ENCODE measurements at regions not wholly inside any gene's neighbourhood (a gene's known extent, or its start where the extent isn't known, plus 50 kb on each side); places are given as distances from the start of the nearest gene placed in this dataset.

DNA sequence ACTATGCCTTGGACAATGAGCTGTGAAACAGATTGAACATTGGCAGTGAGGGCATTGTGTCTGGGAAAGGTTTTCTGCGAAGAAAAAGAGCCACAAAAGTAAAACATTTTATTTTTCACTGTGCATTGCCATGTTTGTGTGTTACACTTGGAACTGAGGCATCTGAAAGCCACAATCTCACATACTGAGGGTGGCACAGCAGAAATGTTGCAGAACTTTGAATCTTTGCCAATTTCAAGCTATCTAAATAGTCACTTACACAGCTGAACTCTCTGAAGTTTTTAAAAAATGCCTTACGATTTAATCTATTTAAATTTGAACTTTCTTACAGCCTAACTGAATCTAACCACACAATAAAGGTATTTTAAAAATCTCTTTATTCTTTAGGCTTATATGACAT is 154.1 kb upstream of the GRM7 start:
- H3F3A ChIP-seq (ENCODE audit: insufficient read depth) = no peaks in the 10 kb centered on the region
- no peak overlapping the region for H3K27ac ChIP-seq (ENCODE audit: low read depth, low read length)
- no peaks in the 10 kb centered on the region for H3K9me2 ChIP-seq (replicated peaks; ENCODE audit: insufficient read depth, low read length)
- no peaks in the 10 kb centered on the region for H3K36me3 ChIP-seq (ENCODE audit: low read length)
- no peaks in the 10 kb centered on the region for H3K79me2 ChIP-seq (ENCODE audit: insufficient read depth, low read length)
- no peak overlapping the region for H3K4me2 ChIP-seq (ENCODE audit: low read depth, low read length, poor library complexity, severe bottlenecking)
- H3K9ac ChIP-seq (ENCODE audit: low read length) = no peak overlapping the region
- H3K4me3 ChIP-seq (ENCODE audit: insufficient read depth, low read length, poor library complexity, severe bottlenecking) = no peak overlapping the region
- H4K20me1 ChIP-seq (ENCODE audit: low read depth, low read length) = no peaks in the 10 kb centered on the region
- H2AFZ ChIP-seq (ENCODE audit: low read depth, low read length, severe bottlenecking) = no peak overlapping the region
- no peaks in the 10 kb centered on the region for H3K9me3 ChIP-seq (ENCODE audit: insufficient read depth, low read length)
- no peak for TF ChIP-seq EZH2phosphoT487 (conservative IDR thresholded peaks at IDR 0.05; ENCODE audit: low read length)
- TF ChIP-seq, protein P1, sequence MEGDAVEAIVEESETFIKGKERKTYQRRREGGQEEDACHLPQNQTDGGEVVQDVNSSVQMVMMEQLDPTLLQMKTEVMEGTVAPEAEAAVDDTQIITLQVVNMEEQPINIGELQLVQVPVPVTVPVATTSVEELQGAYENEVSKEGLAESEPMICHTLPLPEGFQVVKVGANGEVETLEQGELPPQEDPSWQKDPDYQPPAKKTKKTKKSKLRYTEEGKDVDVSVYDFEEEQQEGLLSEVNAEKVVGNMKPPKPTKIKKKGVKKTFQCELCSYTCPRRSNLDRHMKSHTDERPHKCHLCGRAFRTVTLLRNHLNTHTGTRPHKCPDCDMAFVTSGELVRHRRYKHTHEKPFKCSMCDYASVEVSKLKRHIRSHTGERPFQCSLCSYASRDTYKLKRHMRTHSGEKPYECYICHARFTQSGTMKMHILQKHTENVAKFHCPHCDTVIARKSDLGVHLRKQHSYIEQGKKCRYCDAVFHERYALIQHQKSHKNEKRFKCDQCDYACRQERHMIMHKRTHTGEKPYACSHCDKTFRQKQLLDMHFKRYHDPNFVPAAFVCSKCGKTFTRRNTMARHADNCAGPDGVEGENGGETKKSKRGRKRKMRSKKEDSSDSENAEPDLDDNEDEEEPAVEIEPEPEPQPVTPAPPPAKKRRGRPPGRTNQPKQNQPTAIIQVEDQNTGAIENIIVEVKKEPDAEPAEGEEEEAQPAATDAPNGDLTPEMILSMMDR (IDR thresholded peaks at IDR 0.05; ENCODE audit: insufficient read depth, low read length, poor library complexity, severe bottlenecking) = no peak
- no peaks in the 10 kb centered on the region for H3K27me3 ChIP-seq (ENCODE audit: low read length)

DNA sequence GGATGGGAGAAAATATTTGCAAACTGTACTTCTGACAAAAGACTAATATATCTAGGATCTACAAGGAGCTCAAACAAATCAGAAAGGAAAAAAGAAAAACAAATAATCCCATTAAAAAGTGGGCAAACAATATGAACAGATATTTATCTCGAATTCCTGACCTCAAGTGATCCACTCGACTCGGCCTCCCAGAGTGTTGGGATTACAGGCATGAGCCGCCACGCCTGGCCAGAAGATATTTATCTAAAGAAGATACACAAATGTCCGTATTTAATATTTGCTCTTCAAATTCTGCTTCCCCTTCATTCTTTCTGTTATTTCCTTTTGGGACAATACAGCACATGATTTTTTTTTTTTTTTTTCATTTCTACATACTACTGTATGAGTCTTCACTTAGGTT is 151.7 kb upstream of the GRM7 start:
- Histone ChIP-seq H3K79me2 (ENCODE audit: insufficient read depth, low read length) (no peaks in the 10 kb centered on the region), H3K36me3 (ENCODE audit: low read length) (no peaks in the 10 kb centered on the region), H4K20me1 (ENCODE audit: low read depth, low read length) (no peaks in the 10 kb centered on the region), H3K4me3 (ENCODE audit: insufficient read depth, low read length, poor library complexity, severe bottlenecking) (no peak overlapping the region), H3F3A (ENCODE audit: insufficient read depth) (no peaks in the 10 kb centered on the region), H3K27ac (ENCODE audit: low read depth, low read length) (no peak overlapping the region), H3K9ac (ENCODE audit: low read length) (no peak overlapping the region), H3K9me3 (ENCODE audit: insufficient read depth, low read length) (no peaks in the 10 kb centered on the region), H3K4me2 (ENCODE audit: low read depth, low read length, poor library complexity, severe bottlenecking) (no peak overlapping the region), H2AFZ (ENCODE audit: low read depth, low read length, severe bottlenecking) (no peak overlapping the region), H3K27me3 (ENCODE audit: low read length) (no peaks in the 10 kb centered on the region), H3K9me2 (replicated peaks; ENCODE audit: insufficient read depth, low read length) (no peaks in the 10 kb centered on the region)
- TF ChIP-seq, protein P1 (IDR thresholded peaks at IDR 0.05; ENCODE audit: insufficient read depth, low read length, poor library complexity, severe bottlenecking) = no peak
- no peak for TF ChIP-seq EZH2phosphoT487 (conservative IDR thresholded peaks at IDR 0.05; ENCODE audit: low read length)

DNA sequence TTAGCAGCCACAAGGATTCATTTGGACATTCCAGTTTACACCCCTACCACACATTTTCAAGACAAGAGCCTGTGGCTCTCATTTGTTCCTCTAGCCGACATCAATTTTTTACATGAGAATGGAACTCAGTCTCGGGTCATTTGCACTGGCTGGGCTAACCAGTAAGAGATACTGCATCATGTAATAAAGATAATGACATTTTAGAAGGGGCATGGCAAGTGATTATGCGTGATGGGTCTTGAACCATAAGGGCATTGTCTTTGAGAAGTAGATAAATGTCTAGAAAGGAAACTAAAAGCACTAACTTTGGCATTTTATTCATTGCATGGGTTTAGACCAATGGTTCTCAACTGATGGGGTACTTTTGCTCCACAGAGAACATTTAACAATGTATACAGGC is 146.0 kb upstream of the GRM7 start:
- Histone ChIP-seq H3K9me3 (ENCODE audit: insufficient read depth, low read length) (no peaks in the 10 kb centered on the region), H3K79me2 (ENCODE audit: insufficient read depth, low read length) (no peaks in the 10 kb centered on the region), H3K9me2 (replicated peaks; ENCODE audit: insufficient read depth, low read length) (no peaks in the 10 kb centered on the region), H3K27me3 (ENCODE audit: low read length) (no peaks in the 10 kb centered on the region), H3K4me2 (ENCODE audit: low read depth, low read length, poor library complexity, severe bottlenecking) (no peak overlapping the region), H3K36me3 (ENCODE audit: low read length) (no peaks in the 10 kb centered on the region), H3K4me3 (ENCODE audit: insufficient read depth, low read length, poor library complexity, severe bottlenecking) (no peak overlapping the region), H3K27ac (ENCODE audit: low read depth, low read length) (no peak overlapping the region), H2AFZ (ENCODE audit: low read depth, low read length, severe bottlenecking) (no peak overlapping the region), H4K20me1 (ENCODE audit: low read depth, low read length) (no peaks in the 10 kb centered on the region), H3F3A (ENCODE audit: insufficient read depth) (no peaks in the 10 kb centered on the region), H3K9ac (ENCODE audit: low read length) (no peak overlapping the region)
- no peak for TF ChIP-seq EZH2phosphoT487 (conservative IDR thresholded peaks at IDR 0.05; ENCODE audit: low read length)
- TF ChIP-seq, protein P1 (IDR thresholded peaks at IDR 0.05; ENCODE audit: insufficient read depth, low read length, poor library complexity, severe bottlenecking) = no peak

DNA sequence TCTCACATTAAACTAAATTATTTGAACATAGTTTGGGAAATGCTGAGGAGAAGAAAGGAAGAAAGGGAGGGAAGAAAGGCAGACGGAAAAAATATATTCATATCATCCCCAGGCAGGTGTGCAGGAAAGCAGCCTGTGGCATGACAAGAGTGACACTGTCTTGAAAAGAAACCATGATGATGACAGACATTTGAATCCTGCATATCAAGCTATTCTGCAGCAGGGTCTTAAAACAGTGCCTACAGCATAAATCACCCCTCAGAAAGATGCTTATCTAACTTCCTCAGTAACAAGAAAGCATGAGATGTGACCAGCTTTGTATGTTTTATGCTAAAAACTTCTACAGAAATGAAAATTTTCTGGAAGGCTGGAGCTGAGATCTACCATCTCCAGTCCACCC is 144.5 kb upstream of the GRM7 start:
- Histone ChIP-seq H3K79me2 (ENCODE audit: insufficient read depth, low read length) (no peaks in the 10 kb centered on the region), H3K36me3 (ENCODE audit: low read length) (no peaks in the 10 kb centered on the region)

More for the DNA sequence above, 144.5 kb upstream of the GRM7 start:
- H3K4me3 ChIP-seq (ENCODE audit: insufficient read depth, low read length, poor library complexity, severe bottlenecking) = no peak overlapping the region
- H3K4me2 ChIP-seq (ENCODE audit: low read depth, low read length, poor library complexity, severe bottlenecking) = no peak overlapping the region
- no peaks in the 10 kb centered on the region for H3K9me3 ChIP-seq (ENCODE audit: insufficient read depth, low read length)
- no peaks in the 10 kb centered on the region for H3F3A ChIP-seq (ENCODE audit: insufficient read depth)
- no peaks in the 10 kb centered on the region for H4K20me1 ChIP-seq (ENCODE audit: low read depth, low read length)
- no peaks in the 10 kb centered on the region for H3K27me3 ChIP-seq (ENCODE audit: low read length)
- TF ChIP-seq EZH2phosphoT487 (conservative IDR thresholded peaks at IDR 0.05; ENCODE audit: low read length) = no peak
- TF ChIP-seq, protein P1 (IDR thresholded peaks at IDR 0.05; ENCODE audit: insufficient read depth, low read length, poor library complexity, severe bottlenecking) = no peak
- no peaks in the 10 kb centered on the region for H3K9me2 ChIP-seq (replicated peaks; ENCODE audit: insufficient read depth, low read length)
- H3K9ac ChIP-seq (ENCODE audit: low read length) = no peak overlapping the region
- no peak overlapping the region for H3K27ac ChIP-seq (ENCODE audit: low read depth, low read length)
- H2AFZ ChIP-seq (ENCODE audit: low read depth, low read length, severe bottlenecking) = no peak overlapping the region
